Central memory CD8-positive, alpha-beta T cell (primary cell): ENCODE measurements at regions not wholly inside any gene's neighbourhood (a gene's known extent, or its start where the extent isn't known, plus 50 kb on each side); places are given as distances from the start of the nearest gene placed in this dataset.

Experiments
- ATAC-seq: fragments of 150-1000 bp; cut with Tn5 transposase; replicated peaks from 2 replicates; pipeline ENCODE4 v1.10.0; 2022; ENCODE audit warnings: mild to moderate bottlenecking, moderate FRiP score, moderate number of reproducible peaks; ENCODE audit not compliant: poor library complexity, severe bottlenecking; ENCODE audit errors: extremely low read depth
- DNase-seq, 2 donors: peaks; one replicate each; pipeline ENCODE4 v3.0.0; 2021; ENCODE audit warnings: low spot score in 2 of 2
- H3K27ac Mint-ChIP-seq: one replicate; pipeline ENCODE4 v1.8.0; 2022; ENCODE audit warnings: low read depth, mild to moderate bottlenecking, moderate library complexity, mixed read lengths
- H3K27me3 Mint-ChIP-seq: one replicate; pipeline ENCODE4 v1.8.0; 2022; ENCODE audit warnings: mixed read lengths
- H3K36me3 Mint-ChIP-seq: one replicate; pipeline ENCODE4 v1.8.0; 2022; ENCODE audit warnings: mild to moderate bottlenecking, moderate library complexity, mixed read lengths; ENCODE audit not compliant: insufficient read depth
- H3K4me1 Mint-ChIP-seq: one replicate; pipeline ENCODE4 v1.8.0; 2022; ENCODE audit warnings: mixed read lengths
- H3K4me3 Mint-ChIP-seq: one replicate; pipeline ENCODE4 v1.8.0; 2022; ENCODE audit warnings: mild to moderate bottlenecking, moderate library complexity, mixed read lengths
- H3K9me3 Mint-ChIP-seq: one replicate; pipeline ENCODE4 v1.8.0; 2022; ENCODE audit warnings: mixed read lengths

DNA sequence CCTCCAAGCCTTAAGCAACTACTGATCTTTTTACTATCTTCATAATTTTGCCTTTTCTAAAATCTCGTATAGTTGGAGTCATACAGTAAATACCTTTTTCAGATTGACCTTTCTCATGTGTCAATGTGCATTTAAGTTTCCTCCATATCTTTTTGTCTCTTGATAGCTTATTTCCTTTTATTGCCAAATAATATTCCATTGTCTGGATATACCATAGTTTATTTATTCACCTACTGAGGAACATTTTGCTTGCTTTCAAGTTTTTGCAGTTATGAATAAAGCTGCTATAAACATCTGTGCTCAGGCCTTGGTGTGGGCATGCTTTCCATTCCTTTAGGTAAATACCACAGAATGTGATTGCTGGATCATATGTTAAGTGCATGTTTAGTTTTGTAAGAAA is 161.2 kb upstream of the GNAI1 start:
- no peak for DNase-seq
- no peak overlapping the region for H3K4me3 Mint-ChIP-seq
- H3K4me1 Mint-ChIP-seq = no peaks in the 10 kb centered on the region
- no peak for ATAC-seq
- H3K36me3 Mint-ChIP-seq = peaks cover 4% of the 10 kb centered on the region
- no peaks in the 10 kb centered on the region for H3K27me3 Mint-ChIP-seq
- H3K27ac Mint-ChIP-seq = no peak overlapping the region
- H3K9me3 Mint-ChIP-seq = peaks cover 14% of the 10 kb centered on the region

DNA sequence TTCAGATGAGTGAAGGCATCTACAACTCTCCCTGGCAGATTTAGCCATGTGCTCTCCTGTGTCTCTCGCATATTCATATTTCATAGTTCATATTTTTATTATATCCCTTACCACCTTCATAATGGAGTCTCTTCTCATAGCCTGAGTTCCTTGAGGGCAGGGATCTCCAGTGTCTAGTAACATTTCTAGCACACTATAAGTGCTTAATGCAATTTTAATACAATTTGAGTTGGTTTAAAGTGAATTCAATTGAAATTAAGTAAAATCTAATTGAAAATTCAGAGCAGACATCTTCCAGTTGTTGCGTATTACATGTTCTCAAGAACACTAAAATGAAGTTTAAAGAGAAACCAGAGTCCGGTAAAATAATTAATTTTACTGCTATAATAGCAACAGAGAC is 163.6 kb upstream of the GNAI1 start:
- ATAC-seq = no peak
- H3K36me3 Mint-ChIP-seq = peaks cover 2% of the 10 kb centered on the region
- peaks cover 12% of the 10 kb centered on the region for H3K9me3 Mint-ChIP-seq
- H3K27me3 Mint-ChIP-seq = no peaks in the 10 kb centered on the region
- H3K4me1 Mint-ChIP-seq = no peaks in the 10 kb centered on the region
- no peak overlapping the region for H3K4me3 Mint-ChIP-seq
- no peak overlapping the region for H3K27ac Mint-ChIP-seq
- DNase-seq = no peak

DNA sequence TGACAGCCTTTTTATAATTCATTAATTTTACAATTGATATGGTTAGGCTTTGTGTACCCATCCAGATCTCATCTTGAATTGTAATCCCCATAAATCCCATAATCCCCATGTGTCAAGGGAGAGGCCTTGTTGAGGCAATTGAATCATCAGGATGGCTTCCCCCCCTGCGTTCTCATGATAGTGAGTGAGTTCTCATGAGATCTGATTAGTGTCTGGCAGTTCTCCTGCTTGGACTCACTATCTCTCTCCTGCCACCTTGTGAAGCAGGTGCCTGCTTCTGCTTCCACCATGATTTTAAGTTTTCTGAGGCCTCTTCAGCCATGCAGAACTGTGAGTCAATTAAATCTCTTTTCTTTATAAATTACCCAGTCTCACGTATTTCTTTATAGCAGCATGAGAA is 165.7 kb upstream of the GNAI1 start:
- DNase-seq (no peak), ATAC-seq (no peak)
- Mint-ChIP-seq H3K4me3 (no peak overlapping the region), H3K36me3 (peaks cover 2% of the 10 kb centered on the region), H3K9me3 (peaks cover 11% of the 10 kb centered on the region), H3K27ac (no peak overlapping the region), H3K27me3 (no peaks in the 10 kb centered on the region), H3K4me1 (no peaks in the 10 kb centered on the region)

DNA sequence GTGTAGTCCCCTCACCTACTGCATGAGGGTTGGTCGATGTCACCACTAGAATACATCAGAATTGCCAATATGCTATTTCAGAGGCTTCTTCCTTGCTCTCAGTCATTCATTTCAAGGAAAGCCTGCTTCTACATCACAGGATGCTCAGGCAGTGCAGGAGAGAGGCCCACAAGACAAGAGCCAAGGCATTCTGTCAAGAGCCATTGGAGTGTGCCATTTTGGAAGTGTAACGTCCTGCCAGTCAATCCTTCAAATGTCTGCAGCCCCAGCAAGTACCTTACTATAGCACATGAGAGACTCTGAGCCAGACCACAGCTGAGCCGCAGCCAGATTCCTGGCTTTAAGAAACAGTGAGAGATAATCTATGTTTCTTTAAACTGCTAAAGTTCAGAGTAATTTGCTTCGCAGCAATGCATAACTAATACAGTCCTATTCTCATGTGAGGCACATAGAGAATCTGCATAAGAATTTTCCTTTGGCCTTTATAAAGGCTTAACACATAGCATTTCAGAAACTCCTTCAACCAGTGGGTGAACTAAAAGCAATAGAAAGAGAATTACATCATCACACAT is 166.5 kb upstream of the GNAI1 start:
- Mint-ChIP-seq H3K9me3 (peaks cover 13% of the 10 kb centered on the region), H3K27me3 (no peaks in the 10 kb centered on the region), H3K27ac (no peak overlapping the region), H3K4me3 (no peak overlapping the region), H3K4me1 (no peaks in the 10 kb centered on the region), H3K36me3 (peaks cover 2% of the 10 kb centered on the region)
- no peak for ATAC-seq
- no peak for DNase-seq

DNA sequence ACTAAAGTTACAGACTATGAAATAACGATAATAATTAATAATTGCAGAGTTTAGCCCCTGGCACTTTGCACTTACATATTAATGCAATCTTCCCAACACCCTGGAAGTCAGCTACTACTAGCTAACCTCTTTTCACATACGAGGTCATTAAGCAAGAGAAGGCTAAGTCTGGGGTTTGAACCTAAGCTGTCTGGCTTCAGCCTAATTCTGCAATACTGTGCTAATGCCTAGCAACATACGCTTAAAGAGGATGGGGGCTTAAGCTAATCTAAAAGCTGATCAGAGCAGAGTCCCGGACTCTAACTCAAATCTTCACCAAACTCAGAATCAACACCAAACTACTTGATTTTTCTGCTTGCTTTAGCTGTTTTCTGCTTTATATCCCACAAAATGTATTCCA is 168.7 kb upstream of the GNAI1 start:
- Mint-ChIP-seq H3K4me1 (no peaks in the 10 kb centered on the region), H3K27me3 (no peaks in the 10 kb centered on the region), H3K9me3 (peaks cover 19% of the 10 kb centered on the region), H3K27ac (no peak overlapping the region), H3K36me3 (peaks cover 2% of the 10 kb centered on the region), H3K4me3 (no peak overlapping the region)
- DNase-seq (no peak), ATAC-seq (no peak)

DNA sequence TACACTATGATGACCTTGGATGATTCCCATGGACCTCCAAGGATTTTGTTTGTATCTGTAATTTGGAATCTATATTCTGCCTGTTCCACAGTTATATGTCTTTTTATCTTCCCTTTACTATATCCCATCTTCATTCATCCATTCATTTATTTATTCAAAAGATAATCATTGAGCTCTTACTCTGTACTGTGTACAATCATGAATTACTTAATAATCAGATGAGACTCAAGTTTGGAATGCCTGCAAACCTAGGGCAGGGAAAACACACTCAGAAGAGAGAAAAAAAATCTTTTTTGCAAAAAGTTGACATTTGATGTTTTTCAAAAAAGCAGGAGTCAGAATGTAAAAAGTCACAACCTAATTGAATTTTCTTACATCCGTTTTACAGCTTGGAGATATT is 170.2 kb upstream of the GNAI1 start:
- no peak for DNase-seq
- no peaks in the 10 kb centered on the region for H3K27me3 Mint-ChIP-seq
- H3K36me3 Mint-ChIP-seq = peaks cover 2% of the 10 kb centered on the region
- peaks cover 16% of the 10 kb centered on the region for H3K9me3 Mint-ChIP-seq
- no peak for ATAC-seq
- H3K4me1 Mint-ChIP-seq = no peaks in the 10 kb centered on the region
- H3K4me3 Mint-ChIP-seq = no peak overlapping the region
- no peak overlapping the region for H3K27ac Mint-ChIP-seq

DNA sequence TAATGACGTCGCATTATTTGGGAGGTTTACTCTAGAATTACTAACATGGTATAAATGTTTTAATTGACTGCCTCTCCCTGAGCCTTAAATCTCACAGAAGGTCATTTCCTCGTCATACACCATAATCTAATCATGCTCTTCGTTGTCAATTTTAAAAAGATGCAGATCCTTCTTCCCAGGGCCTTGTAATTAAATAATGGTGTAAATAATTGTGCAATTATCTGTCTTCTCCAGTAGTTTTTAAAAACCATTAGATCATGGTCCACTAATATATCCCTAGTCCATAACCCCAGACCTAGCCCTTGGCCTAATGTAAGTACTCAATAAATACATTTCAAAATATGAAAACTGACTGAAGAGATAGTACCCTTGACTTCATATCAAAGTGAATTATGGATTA is 181.5 kb upstream of the GNAI1 start:
- no peak overlapping the region for H3K27ac Mint-ChIP-seq
- no peak for DNase-seq
- H3K9me3 Mint-ChIP-seq = peaks cover 12% of the 10 kb centered on the region
- ATAC-seq = no peak
- H3K4me3 Mint-ChIP-seq = no peak overlapping the region
- H3K36me3 Mint-ChIP-seq = no peaks in the 10 kb centered on the region
- no peaks in the 10 kb centered on the region for H3K27me3 Mint-ChIP-seq
- H3K4me1 Mint-ChIP-seq = no peaks in the 10 kb centered on the region

DNA sequence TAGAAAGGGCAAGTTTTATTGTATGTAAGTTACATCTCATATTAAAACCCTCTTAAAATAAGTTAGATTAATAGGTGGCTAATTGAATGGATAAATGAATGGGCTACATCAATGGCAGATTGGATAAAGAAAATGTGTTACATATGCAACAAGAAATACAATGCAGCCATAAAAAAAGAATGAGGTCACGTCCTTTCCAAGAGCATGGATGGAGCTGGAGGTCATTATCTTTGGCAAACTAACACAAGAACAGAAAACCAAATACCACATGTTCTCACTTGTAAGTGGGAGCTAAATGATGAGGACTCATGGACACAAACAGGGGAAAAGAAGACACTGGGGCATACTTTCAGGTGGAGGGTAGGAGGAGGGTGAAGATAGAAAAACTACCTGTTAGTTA is 182.2 kb upstream of the GNAI1 start:
- Mint-ChIP-seq H3K27ac (no peak overlapping the region), H3K27me3 (no peaks in the 10 kb centered on the region), H3K9me3 (peaks cover 15% of the 10 kb centered on the region), H3K36me3 (no peaks in the 10 kb centered on the region), H3K4me3 (no peak overlapping the region), H3K4me1 (no peaks in the 10 kb centered on the region)
- DNase-seq = no peak
- ATAC-seq = no peak

DNA sequence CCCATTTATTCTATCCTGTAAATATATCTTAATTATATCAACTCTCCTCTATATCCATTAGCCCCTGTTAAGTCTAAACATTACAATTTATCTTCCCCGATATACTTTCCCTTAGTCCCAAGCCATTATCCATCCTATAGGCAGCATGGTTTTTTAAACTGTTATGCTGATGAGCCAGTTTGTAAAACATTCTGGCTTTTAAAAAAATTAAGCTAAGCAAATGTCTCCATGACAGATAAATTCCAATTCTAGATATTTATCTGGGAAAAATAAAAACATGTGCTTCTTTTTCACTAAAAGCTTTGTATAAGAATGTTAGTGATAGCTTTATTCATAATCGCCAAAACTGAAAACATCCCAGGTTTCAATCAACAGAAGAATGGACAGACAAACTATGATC is 183.2 kb upstream of the GNAI1 start:
- Mint-ChIP-seq H3K36me3 (no peaks in the 10 kb centered on the region), H3K9me3 (peaks cover 18% of the 10 kb centered on the region), H3K27me3 (no peaks in the 10 kb centered on the region), H3K4me1 (no peaks in the 10 kb centered on the region), H3K27ac (no peak overlapping the region), H3K4me3 (no peak overlapping the region)
- DNase-seq = no peak
- no peak for ATAC-seq

DNA sequence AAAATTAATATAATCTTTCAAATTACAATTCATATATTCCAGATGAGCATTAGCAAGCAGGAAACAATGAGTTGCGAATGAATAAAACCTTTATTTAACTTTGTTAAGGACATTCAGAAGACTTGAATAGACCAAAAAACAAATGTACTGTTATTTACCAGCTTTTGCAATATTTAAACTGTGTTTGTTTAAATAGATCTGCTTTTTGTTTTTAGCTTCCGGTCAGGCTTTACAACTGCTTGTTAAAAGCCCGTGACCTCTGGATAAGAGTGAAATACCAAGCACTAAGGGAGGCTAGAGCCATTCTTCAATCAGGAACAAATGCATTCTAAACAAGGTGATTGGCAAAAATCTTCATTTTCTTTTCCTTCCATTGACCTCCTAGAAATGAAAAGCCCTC is 184.9 kb upstream of the GNAI1 start:
- no peak overlapping the region for H3K27ac Mint-ChIP-seq
- no peak overlapping the region for H3K4me3 Mint-ChIP-seq
- H3K27me3 Mint-ChIP-seq = no peaks in the 10 kb centered on the region
- peaks cover 16% of the 10 kb centered on the region for H3K9me3 Mint-ChIP-seq
- DNase-seq = no peak
- no peaks in the 10 kb centered on the region for H3K4me1 Mint-ChIP-seq
- no peak for ATAC-seq
- peaks cover 2% of the 10 kb centered on the region for H3K36me3 Mint-ChIP-seq

DNA sequence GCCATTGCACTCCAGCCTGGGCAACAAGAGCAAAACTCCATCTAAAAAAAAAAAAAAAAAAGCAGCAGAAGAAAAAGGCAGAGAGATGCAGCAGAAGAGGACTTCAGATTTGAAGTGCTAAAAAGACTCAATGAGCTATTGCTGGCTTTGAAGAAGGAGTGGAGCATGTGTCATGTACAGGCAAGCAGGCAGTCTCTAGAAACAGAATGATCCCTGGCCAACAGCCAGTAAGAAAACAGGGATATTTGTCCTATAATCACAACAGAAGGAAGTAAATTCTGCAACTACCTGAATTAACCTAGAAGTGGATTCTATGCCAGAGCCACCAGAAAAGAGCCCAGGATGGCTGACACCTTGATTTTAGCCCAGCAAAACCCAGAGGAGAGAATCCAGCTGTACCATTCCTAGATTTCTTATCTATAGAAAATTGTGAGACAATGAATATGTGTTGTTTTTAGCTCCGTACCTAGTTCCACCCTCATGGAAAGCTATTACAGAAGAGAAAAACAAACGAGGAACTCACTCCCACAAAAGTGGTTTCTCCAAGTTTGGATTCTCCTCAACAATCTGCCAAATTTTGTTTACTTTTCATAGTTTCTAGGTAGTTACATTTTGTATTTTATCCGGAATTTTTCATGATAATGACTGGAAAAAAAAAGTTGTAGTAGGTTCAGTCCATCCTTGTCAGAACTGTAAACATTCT is 198.2 kb upstream of the GNAI1 start:
- Mint-ChIP-seq H3K9me3 (peaks cover 27% of the 10 kb centered on the region), H3K4me3 (no peak overlapping the region), H3K27me3 (no peaks in the 10 kb centered on the region), H3K4me1 (no peaks in the 10 kb centered on the region), H3K27ac (no peak overlapping the region), H3K36me3 (no peaks in the 10 kb centered on the region)
- ATAC-seq = no peak
- no peak for DNase-seq

DNA sequence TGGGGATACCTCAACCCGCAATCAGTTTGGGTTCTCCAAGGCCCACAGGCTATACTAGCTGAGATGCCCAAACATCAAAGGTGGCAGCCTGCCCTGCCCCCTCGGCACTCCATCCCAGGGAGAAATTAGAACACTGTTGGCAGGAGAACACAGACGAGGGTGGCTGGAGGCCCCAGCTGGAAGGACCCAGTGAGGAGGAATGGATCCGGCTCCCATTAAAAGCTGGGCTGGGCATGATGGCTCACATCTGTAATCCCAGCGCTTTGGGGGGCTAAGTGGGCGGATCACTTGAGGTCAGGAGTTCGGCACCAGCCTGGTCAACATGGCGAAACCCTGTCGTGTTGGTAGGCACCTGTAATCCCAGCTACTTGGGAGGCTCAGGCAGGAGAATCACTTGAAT is 199.9 kb upstream of the GNAI1 start:
- Mint-ChIP-seq H3K9me3 (peaks cover 33% of the 10 kb centered on the region), H3K27ac (no peak overlapping the region), H3K36me3 (no peaks in the 10 kb centered on the region), H3K27me3 (no peaks in the 10 kb centered on the region), H3K4me3 (no peak overlapping the region), H3K4me1 (no peaks in the 10 kb centered on the region)
- ATAC-seq (no peak), DNase-seq (no peak)

DNA sequence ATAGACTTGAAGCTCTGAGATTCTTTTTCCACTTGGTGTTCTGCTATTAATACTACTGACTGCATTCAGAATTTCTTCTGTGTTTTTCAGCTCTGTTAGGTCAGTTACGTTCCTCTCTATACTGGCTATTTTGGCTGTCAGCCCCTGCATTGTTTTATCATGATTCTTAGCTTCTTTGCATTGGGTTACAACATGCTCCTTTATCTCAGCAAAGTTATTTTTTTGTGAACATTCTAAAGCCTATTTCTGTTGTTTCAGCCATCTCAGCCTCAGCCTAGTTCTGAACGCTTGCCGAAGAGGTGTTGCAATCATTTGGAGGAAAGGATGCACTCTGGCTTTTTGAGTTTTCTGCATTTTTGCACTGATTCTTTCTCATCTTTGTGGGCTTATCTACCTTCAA is 201.5 kb upstream of the GNAI1 start:
- H3K4me1 Mint-ChIP-seq = no peaks in the 10 kb centered on the region
- no peak overlapping the region for H3K4me3 Mint-ChIP-seq
- H3K27me3 Mint-ChIP-seq = no peaks in the 10 kb centered on the region
- DNase-seq (no peak), ATAC-seq (no peak)
- peaks cover 39% of the 10 kb centered on the region for H3K9me3 Mint-ChIP-seq
- H3K27ac Mint-ChIP-seq = no peak overlapping the region
- no peaks in the 10 kb centered on the region for H3K36me3 Mint-ChIP-seq
